WTC11 (cell line): ENCODE measurements at regions not wholly inside any gene's neighbourhood (a gene's known extent, or its start where the extent isn't known, plus 50 kb on each side); places are given as distances from the start of the nearest gene placed in this dataset.

Experiments used
- CREB1 ChIP-seq: sonication (generic); formaldehyde crosslinking; IDR thresholded peaks from 2 replicates; pipeline ENCODE4 v1.8.0; 2023; ENCODE audit warnings: mild to moderate bottlenecking, missing genetic modification reagents
- MYBL2 ChIP-seq: sonication (generic); formaldehyde crosslinking; IDR thresholded peaks from 2 replicates; pipeline ENCODE4 v1.8.1; 2023; ENCODE audit warnings: mild to moderate bottlenecking, moderate library complexity, missing genetic modification reagents
- SP1 ChIP-seq: sonication (generic); formaldehyde crosslinking; conservative IDR thresholded peaks from 2 replicates; pipeline ENCODE4 v1.8.1; 2022; ENCODE audit warnings: missing genetic modification reagents
- TF ChIP-seq, protein P1 (sequence below): fragments of 200-600 bp; IDR thresholded peaks from 2 replicates; pipeline ENCODE4 v1.8.0; 2022; ENCODE audit warnings: antibody characterized with exemption
- TF ChIP-seq, protein P2 (sequence below): sonication (generic); formaldehyde crosslinking; IDR thresholded peaks from 2 replicates; pipeline ENCODE4 v1.8.1; 2023; ENCODE audit warnings: mild to moderate bottlenecking, missing genetic modification reagents
- TF ChIP-seq, protein P3 (sequence below): sonication (generic); formaldehyde crosslinking; IDR thresholded peaks from 2 replicates; pipeline ENCODE4 v1.8.1; 2022; ENCODE audit warnings: mild to moderate bottlenecking, moderate library complexity, missing genetic modification reagents
- TF ChIP-seq, protein P4 (sequence below): sonication (generic); formaldehyde crosslinking; IDR thresholded peaks from 2 replicates; pipeline ENCODE4 v1.8.0; 2022; ENCODE audit warnings: mild to moderate bottlenecking, missing genetic modification reagents
- TF ChIP-seq, protein P5 (sequence below): sonication (generic); formaldehyde crosslinking; IDR thresholded peaks from 2 replicates; pipeline ENCODE4 v1.8.0; 2023; ENCODE audit warnings: missing genetic modification reagents
- TF ChIP-seq, protein P6 (sequence below): sonication (generic); formaldehyde crosslinking; conservative IDR thresholded peaks from 2 replicates; pipeline ENCODE4 v1.8.1; 2022; ENCODE audit warnings: mild to moderate bottlenecking, missing genetic modification reagents

DNA sequence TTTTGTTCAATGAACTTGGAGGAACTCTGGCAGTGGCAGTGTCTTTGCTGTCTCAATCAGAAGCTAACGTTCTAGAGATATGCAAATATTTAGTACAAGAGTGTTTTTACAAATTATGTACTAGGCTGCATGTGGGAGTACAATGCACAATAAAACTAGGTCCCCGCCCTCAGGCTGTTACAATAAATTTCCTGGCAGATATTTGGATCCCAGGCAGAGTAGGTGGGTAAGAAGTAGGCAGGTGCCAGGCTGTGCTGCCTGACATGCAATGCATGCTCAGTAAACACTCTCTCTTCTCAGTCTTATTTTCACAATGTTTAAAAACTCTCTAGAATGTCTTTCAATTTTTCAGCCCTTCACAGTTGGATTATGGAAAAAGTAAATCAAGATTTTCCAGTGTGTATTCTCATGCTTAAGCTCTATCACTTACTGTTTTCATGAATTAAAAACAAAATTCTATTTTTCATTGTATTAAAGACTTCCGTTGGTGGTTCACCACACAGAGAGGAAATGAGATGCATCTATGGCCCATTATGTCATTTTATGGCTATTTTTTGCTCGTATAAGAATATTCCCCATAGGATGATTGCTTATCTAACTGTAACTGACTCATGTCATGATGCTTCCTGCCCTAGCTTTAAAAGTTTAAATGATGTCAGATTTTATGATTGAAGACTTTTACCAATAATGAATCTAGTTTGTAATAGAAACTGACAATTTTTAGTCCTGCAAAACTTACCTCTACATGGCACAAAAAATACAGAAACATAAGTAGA, 346.1 kb downstream of the RND3 start:
- TF ChIP-seq, protein P1, sequence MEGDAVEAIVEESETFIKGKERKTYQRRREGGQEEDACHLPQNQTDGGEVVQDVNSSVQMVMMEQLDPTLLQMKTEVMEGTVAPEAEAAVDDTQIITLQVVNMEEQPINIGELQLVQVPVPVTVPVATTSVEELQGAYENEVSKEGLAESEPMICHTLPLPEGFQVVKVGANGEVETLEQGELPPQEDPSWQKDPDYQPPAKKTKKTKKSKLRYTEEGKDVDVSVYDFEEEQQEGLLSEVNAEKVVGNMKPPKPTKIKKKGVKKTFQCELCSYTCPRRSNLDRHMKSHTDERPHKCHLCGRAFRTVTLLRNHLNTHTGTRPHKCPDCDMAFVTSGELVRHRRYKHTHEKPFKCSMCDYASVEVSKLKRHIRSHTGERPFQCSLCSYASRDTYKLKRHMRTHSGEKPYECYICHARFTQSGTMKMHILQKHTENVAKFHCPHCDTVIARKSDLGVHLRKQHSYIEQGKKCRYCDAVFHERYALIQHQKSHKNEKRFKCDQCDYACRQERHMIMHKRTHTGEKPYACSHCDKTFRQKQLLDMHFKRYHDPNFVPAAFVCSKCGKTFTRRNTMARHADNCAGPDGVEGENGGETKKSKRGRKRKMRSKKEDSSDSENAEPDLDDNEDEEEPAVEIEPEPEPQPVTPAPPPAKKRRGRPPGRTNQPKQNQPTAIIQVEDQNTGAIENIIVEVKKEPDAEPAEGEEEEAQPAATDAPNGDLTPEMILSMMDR = no peak
- TF ChIP-seq, protein P2, sequence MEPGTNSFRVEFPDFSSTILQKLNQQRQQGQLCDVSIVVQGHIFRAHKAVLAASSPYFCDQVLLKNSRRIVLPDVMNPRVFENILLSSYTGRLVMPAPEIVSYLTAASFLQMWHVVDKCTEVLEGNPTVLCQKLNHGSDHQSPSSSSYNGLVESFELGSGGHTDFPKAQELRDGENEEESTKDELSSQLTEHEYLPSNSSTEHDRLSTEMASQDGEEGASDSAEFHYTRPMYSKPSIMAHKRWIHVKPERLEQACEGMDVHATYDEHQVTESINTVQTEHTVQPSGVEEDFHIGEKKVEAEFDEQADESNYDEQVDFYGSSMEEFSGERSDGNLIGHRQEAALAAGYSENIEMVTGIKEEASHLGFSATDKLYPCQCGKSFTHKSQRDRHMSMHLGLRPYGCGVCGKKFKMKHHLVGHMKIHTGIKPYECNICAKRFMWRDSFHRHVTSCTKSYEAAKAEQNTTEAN = no peak
- TF ChIP-seq, protein P3, sequence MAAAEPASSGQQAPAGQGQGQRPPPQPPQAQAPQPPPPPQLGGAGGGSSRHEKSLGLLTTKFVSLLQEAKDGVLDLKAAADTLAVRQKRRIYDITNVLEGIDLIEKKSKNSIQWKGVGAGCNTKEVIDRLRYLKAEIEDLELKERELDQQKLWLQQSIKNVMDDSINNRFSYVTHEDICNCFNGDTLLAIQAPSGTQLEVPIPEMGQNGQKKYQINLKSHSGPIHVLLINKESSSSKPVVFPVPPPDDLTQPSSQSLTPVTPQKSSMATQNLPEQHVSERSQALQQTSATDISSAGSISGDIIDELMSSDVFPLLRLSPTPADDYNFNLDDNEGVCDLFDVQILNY (CRISPR knock-in tag) = no peak
- TF ChIP-seq, protein P4, sequence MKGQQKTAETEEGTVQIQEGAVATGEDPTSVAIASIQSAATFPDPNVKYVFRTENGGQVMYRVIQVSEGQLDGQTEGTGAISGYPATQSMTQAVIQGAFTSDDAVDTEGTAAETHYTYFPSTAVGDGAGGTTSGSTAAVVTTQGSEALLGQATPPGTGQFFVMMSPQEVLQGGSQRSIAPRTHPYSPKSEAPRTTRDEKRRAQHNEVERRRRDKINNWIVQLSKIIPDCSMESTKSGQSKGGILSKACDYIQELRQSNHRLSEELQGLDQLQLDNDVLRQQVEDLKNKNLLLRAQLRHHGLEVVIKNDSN = no peak
- TF ChIP-seq, protein P5, sequence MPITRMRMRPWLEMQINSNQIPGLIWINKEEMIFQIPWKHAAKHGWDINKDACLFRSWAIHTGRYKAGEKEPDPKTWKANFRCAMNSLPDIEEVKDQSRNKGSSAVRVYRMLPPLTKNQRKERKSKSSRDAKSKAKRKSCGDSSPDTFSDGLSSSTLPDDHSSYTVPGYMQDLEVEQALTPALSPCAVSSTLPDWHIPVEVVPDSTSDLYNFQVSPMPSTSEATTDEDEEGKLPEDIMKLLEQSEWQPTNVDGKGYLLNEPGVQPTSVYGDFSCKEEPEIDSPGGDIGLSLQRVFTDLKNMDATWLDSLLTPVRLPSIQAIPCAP (CRISPR knock-in tag) = no peak
- TF ChIP-seq MYBL2 (CRISPR knock-in tag) = no peak
- no peak for TF ChIP-seq SP1 (CRISPR knock-in tag)
- TF ChIP-seq CREB1 (CRISPR knock-in tag) = no peak
- TF ChIP-seq, protein P6, sequence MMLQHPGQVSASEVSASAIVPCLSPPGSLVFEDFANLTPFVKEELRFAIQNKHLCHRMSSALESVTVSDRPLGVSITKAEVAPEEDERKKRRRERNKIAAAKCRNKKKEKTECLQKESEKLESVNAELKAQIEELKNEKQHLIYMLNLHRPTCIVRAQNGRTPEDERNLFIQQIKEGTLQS = no peak
